Prostate gland (tissue), 2 donors: ENCODE measurements at regions not wholly inside any gene's neighbourhood (a gene's known extent, or its start where the extent isn't known, plus 50 kb on each side); places are given as distances from the start of the nearest gene placed in this dataset.

Source experiments
- CTCF ChIP-seq, 4 experiments: fragments of 200-600 bp in 2 of 4; fragments of 450-650 bp in 2 of 4; sonication (generic) in 2 of 4; IDR thresholded peaks; 1 replicate in 3 of 4; 2 replicates in 1 of 4; pipeline ENCODE4 v1.5.1; 2016 to 2019; ENCODE audit warnings: antibody characterized with exemption in 4 of 4, mild to moderate bottlenecking in 2 of 4, moderate library complexity in 2 of 4
- POLR2A ChIP-seq: fragments of 450-650 bp; IDR thresholded peaks from one replicate; pipeline ENCODE4 v1.6.1; 2016; ENCODE audit warnings: antibody characterized with exemption, mild to moderate bottlenecking

DNA sequence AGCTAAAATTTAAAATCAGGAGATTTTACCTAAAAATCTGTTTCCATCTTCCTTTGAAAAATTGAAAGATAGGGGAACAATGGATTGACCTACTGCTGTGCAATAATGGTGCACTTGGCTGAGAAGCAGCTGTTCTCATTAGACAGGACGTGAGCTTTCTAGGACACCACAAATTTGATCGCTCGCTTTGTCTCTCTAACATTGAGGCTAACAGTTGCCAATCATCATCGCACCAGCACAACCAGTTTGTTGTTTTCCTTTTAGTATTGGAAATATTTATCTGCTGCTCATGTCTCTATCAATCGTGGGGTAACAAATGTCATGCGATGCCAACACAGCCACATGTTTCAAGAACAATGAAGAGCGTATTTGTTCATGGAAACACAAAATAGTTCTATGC, 228.8 kb upstream of the P2RY1 start:
- no peak for TF ChIP-seq CTCF (IDR thresholded peaks at IDR 0.05)
- TF ChIP-seq POLR2A: no peak
